Activated CD4-positive, alpha-beta T cell treated with anti-CD3 and anti-CD28 coated beads for 4 hours (primary cell): ENCODE measurements at regions not wholly inside any gene's neighbourhood (a gene's known extent, or its start where the extent isn't known, plus 50 kb on each side); places are given as distances from the start of the nearest gene placed in this dataset.

Experiments used
- DNase-seq, 2 donors: peaks; one replicate each; pipeline ENCODE4 v3.0.0-alpha.2; 2020

- DNase-seq = no peak
Measured at GRCh38 chr10:44087403-44087802, 297.5 kb downstream of the CXCL12 start.

DNA sequence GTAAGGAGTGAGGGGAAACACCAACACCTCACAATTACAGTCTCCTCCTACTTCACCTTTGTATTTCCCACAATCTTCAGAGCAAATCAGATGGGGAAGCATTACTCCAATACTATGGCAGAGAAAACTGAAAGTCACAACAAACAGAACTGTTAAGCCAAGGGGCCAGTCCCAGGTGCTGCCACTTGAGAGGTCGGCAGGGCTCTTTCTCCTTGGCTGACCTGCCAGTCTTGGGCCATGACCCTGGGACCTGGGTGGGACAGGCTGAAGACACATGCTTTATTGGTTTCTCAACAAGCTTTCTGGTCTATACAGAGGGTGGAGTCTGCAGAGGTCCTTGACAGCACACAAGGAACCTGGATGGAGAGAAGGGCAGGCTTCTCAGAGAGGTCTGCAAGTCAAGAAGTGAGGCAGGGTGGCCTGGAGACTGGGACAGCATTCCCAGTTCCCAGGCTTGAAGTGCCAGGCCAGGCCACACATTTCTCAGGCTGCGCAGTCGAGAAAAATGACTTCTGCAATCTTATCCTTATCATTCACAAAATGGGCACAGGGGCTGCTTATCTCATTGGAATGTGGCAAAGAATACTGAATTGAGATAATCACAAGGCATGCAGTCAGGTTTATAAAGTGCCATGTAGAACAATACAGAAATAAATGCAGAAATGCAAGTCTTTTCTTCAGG lies 301.0 kb downstream of the CXCL12 start:
- DNase-seq = no peak

- DNase-seq = no peak
Measured at GRCh38 chr10:44071479-44071878, 313.4 kb downstream of the CXCL12 start.

GRCh38 chr10:44070282-44070681 lies 314.6 kb downstream of the CXCL12 start:
- no peak for DNase-seq

GRCh38 chr10:44069573-44069972 lies 315.3 kb downstream of the CXCL12 start:
- no peak for DNase-seq

- DNase-seq = no peak
Measured at GRCh38 chr10:44068716-44069482, 316.0 kb downstream of the CXCL12 start.

- DNase-seq = no peak
Measured at GRCh38 chr10:44067432-44067831, 317.5 kb downstream of the CXCL12 start.

- DNase-seq = no peak
Measured at GRCh38 chr10:44066527-44067255, 318.2 kb downstream of the CXCL12 start.

DNA sequence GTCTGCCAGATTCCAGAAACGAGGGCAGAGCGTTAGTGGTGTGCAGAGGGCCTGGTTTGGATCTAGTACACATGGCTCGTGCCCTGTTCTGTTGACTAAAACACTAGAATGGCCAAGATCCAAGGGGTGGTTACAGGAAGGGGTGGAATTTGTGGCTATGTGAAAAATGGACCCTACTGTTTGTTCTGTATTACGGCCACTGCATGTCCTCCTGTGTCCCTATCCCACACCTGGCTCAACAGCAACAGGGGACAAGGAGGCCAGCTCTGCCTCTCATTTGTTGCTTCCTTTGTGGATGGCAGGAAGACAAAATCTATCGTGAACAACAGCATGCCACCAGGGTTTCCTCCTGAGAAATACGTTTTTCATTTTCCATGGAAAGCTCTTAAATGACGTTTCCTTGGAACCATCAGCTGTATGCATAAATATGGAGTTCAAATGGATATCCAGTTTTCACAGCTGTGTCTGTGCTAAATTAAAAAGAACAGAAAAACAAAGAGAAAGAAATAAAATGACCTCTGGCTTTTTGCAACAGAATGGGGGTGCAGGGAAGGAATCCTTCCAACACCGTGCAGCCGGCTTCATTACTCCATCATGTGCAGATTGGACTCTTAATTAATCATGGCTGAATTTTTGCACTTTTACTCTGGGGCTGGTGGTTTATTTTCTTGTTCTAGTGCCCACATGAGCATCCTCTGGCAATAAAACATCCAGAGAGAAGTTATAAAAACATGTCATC lies 318.9 kb downstream of the CXCL12 start:
- no peak for DNase-seq

- no peak for DNase-seq
Measured at GRCh38 chr10:44064987-44065787, 319.7 kb downstream of the CXCL12 start.

GRCh38 chr10:44064317-44064716 lies 320.6 kb downstream of the CXCL12 start:
- DNase-seq = no peak

GRCh38 chr10:44063686-44064085 lies 321.2 kb downstream of the CXCL12 start:
- DNase-seq = no peak

DNA sequence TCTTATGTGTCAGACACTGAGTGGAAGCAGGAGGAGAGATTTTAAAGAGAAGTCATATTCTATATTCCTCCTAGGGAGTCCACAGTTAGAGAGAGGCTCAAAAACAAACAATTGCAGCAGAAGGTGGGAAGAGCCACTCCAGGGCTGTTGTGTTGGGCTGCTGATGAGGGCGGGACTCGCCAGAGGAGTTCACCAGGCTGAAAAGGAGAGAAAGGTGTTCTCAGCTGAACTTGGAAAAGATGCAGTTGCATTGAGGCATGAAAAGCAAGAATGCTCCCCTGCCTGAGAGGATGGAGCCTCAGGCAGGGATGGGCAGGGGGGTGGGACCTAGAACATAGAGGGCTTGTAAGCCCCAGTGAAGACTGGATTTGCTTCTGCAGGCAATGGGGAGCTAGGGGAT lies 324.2 kb downstream of the CXCL12 start:
- no peak for DNase-seq

GRCh38 chr10:44060221-44060620 lies 324.7 kb downstream of the CXCL12 start:
- DNase-seq = no peak

DNA sequence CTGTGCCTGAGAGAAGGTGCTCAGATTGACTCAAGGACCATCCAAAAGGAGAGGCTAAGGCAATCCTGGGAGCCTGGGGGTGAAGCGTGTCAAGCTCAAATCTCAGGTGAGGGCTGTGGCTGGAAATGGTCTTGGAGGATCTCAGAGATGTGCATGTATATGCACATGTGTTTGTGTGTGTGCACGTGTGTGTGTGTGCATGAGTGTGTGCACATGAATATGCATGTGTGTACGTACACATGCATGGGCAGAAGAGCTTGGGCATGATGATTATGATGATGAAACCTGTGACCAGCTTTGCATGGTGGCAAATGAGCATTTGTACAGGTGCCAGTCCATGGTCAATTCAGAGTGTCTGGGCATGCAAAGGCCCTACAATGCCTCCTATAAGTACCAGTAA lies 326.6 kb downstream of the CXCL12 start:
- DNase-seq = no peak

- no peak for DNase-seq
Measured at GRCh38 chr10:44056967-44057805, 327.7 kb downstream of the CXCL12 start.

GRCh38 chr10:44056206-44056605 lies 328.7 kb downstream of the CXCL12 start:
- DNase-seq = no peak

GRCh38 chr10:44054046-44054445 lies 330.9 kb downstream of the CXCL12 start:
- no peak for DNase-seq

- DNase-seq = no peak
Measured at GRCh38 chr10:44053391-44053790, 331.5 kb downstream of the CXCL12 start.

DNA sequence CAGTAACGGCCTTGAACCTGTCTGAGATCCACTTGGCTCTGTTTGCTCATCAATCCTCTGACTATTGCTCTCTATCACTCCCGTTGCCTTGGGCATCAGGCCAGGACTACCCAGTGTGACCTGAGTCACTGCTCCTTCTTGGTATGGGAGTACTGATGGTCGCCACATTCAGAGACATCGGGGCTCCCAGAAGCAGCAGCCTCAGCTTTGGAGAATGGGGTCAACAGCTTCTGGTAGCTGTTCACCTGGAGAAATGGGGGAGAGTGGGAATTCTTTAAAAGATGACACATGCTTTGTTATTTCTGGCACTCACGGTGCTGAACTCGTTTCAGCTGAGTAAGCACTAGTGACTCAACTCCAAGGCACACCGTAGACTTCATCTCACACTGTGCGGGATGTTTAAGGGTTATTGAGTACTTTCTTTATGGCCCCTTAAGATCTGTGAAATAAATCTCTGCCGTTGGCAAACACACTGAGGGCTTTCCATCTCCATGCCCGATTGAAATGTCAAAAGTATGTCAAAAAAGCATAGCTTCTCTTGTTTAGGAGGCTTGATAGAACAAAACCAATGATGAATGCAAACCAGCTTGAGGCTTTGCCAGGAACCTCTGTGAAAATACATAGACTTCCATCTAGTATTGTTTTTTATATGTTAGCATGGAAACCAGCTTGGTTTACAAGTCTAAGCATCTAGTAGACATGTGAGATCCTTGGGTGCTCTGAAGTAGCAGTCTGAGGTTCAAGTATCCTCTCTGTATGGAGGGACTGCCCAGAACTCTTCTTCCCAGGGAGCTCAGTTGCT lies 333.1 kb downstream of the CXCL12 start:
- DNase-seq = no peak
